HUES64 (cell line): ENCODE measurements at regions not wholly inside any gene's neighbourhood (a gene's known extent, or its start where the extent isn't known, plus 50 kb on each side); places are given as distances from the start of the nearest gene placed in this dataset.

Experiments used
- H3K27ac ChIP-seq: 2 replicates; pipeline ENCODE4 v1.7.0; 2013; ENCODE audit warnings: low read depth, low read length, inconsistent platforms
- H3K27me3 ChIP-seq: 2 replicates; pipeline ENCODE4 v1.6.1; 2013; ENCODE audit warnings: mild to moderate bottlenecking, low read length; ENCODE audit not compliant: insufficient read depth
- H3K36me3 ChIP-seq: 2 replicates; pipeline ENCODE4 v1.6.1; 2013; ENCODE audit warnings: mild to moderate bottlenecking, low read length; ENCODE audit not compliant: insufficient read depth
- H3K4me1 ChIP-seq: 2 replicates; pipeline ENCODE4 v1.6.1; 2013; ENCODE audit warnings: mild to moderate bottlenecking, low read length, moderate library complexity; ENCODE audit not compliant: insufficient read depth
- H3K4me3 ChIP-seq: 2 replicates; pipeline ENCODE4 v1.5.1; 2013; ENCODE audit warnings: mild to moderate bottlenecking, low read length, moderate library complexity
- H3K9ac ChIP-seq: 2 replicates; pipeline ENCODE4 v1.6.1; 2013; ENCODE audit warnings: mild to moderate bottlenecking, low read depth, low read length
- H3K9me3 ChIP-seq: 2 replicates; pipeline ENCODE4 v1.6.1; 2013; ENCODE audit warnings: low read depth, low read length; ENCODE audit not compliant: insufficient read depth
- WGBS: fragments of 150-250, 120-280 bp; methylation state at CpG from one replicate; pipeline ENCODE4 v1.1.7; 2013; ENCODE audit warnings: missing lambda C conversion rate; 5-methylcytosine and 5-hydroxymethylcytosine counted together

- no peaks in the 10 kb centered on the region for H3K27me3 ChIP-seq
- no peak overlapping the region for H3K27ac ChIP-seq
- H3K9me3 ChIP-seq, result no peaks in the 10 kb centered on the region
- 0 out of 2 replicates have a peak, but pooled peaks cover 4% of the 10 kb centered on the region for H3K4me1 ChIP-seq
- WGBS, result 71% methylated on average over 7 of the region's 8 CpGs
- no peak overlapping the region for H3K4me3 ChIP-seq
- no peaks in the 10 kb centered on the region for H3K36me3 ChIP-seq
- H3K9ac ChIP-seq, result no peak overlapping the region
Observed at GRCh38 chr9:7394002-7394774, 405.4 kb downstream of the DMAC1 start.

DNA sequence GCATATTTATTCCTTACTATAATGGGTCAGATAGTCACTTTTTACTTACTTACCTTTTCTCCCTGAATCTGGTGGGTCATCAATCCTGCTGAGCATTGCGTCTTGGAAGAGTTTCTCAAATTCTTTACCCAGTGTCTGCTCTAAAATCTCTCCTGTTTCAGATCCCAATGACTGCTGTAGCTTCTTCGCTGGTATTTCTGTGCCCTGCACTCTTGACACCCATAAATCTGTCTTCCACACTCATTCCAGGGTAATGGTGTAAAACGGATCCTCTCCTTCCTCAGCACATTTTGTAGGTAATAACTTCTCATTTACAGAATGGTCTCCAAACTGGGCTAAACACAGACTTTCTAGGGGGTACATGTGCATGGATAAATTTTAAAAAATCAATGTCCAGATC is 407.4 kb downstream of the DMAC1 start:
- 84% methylated on average over 3 of the region's 3 CpGs for WGBS
- Histone ChIP-seq H3K27me3 (no peaks in the 10 kb centered on the region), H3K27ac (no peak overlapping the region), H3K9ac (no peak overlapping the region), H3K4me3 (no peak overlapping the region), H3K9me3 (no peaks in the 10 kb centered on the region), H3K4me1 (no peaks in the 10 kb centered on the region), H3K36me3 (no peaks in the 10 kb centered on the region)

GRCh38 chr9:7388755-7389154 is 410.8 kb downstream of the DMAC1 start:
- 100% methylated on average over 1 of the region's 1 CpG for WGBS
- Histone ChIP-seq H3K9ac (no peak overlapping the region), H3K36me3 (no peaks in the 10 kb centered on the region), H3K9me3 (no peaks in the 10 kb centered on the region), H3K27me3 (no peaks in the 10 kb centered on the region), H3K4me1 (no peaks in the 10 kb centered on the region), H3K4me3 (no peak overlapping the region), H3K27ac (no peak overlapping the region)

DNA sequence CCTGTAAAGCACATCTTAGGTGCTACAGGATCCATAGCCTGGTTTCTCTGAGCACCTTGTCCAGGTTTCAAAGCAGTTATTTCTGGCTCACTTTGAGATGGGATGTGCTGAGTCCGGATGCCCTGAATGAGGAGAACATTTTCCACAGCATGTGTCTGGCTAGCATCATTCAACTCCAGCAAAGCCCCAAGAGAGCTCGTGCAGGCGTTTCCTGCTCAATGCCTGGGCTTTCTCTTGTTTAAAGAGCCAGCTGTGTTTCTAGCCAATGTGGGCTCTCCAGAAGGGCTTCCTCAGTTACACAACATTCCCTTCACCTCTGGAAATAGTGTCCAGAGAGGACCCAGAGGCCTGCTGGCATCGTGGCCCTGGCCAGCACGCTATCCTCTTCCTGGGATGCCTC is 411.7 kb downstream of the DMAC1 start:
- H3K9me3 ChIP-seq, result no peaks in the 10 kb centered on the region
- H3K4me3 ChIP-seq, result no peak overlapping the region
- H3K9ac ChIP-seq, result no peak overlapping the region
- H3K27me3 ChIP-seq, result no peaks in the 10 kb centered on the region
- H3K36me3 ChIP-seq, result no peaks in the 10 kb centered on the region
- WGBS, result 92% methylated on average over 5 of the region's 5 CpGs
- H3K27ac ChIP-seq, result no peak overlapping the region
- no peaks in the 10 kb centered on the region for H3K4me1 ChIP-seq

DNA sequence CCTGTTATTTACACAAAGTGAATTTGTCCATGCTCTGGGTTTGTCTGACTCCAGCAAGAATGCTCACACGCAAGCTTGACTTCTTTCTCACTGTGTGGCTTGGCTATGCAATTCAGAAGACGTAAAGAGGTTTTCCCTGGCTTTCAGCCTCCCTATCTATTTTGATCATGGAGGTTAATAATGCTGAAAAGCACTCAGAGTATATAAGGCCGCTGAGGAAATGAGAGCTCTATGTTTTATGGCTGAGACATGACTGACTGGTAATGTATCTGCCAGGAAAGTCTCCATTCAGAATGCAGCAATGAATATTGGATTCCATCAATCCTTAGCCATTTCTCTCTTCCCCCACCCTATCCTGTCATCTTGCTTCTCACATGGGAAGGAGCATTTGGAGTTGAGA is 417.3 kb downstream of the DMAC1 start:
- Histone ChIP-seq H3K9ac (no peak overlapping the region), H3K36me3 (no peaks in the 10 kb centered on the region), H3K4me1 (no peaks in the 10 kb centered on the region), H3K27me3 (no peaks in the 10 kb centered on the region), H3K9me3 (no peaks in the 10 kb centered on the region), H3K27ac (no peak overlapping the region), H3K4me3 (no peak overlapping the region)
- 87% methylated on average over 3 of the region's 3 CpGs for WGBS

DNA sequence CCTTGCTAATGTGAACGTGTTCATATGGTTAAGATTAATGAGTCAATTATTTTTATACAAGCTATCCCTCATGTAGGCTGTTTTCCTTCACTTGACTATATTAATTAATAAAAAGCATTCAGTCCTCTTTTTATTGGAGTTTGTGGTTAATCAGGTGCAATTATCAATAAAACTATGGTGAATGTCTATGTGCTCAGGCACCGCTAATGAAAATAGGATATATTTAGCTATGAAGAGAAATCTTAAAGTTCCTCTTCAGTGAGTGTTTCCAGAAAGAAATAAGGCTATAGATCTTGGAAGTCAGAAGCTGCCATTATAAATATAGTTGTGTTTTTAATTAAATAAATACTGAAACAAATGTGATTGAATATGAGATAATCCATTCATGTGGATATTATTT is 422.1 kb downstream of the DMAC1 start:
- no peaks in the 10 kb centered on the region for H3K27me3 ChIP-seq
- no peaks in the 10 kb centered on the region for H3K4me1 ChIP-seq
- no peaks in the 10 kb centered on the region for H3K9me3 ChIP-seq
- H3K4me3 ChIP-seq, result no peak overlapping the region
- H3K36me3 ChIP-seq, result no peaks in the 10 kb centered on the region
- no peak overlapping the region for H3K27ac ChIP-seq
- WGBS, result 97% methylated on average over 1 of the region's 2 CpGs
- H3K9ac ChIP-seq, result no peak overlapping the region

GRCh38 chr9:7376833-7377232 is 422.7 kb downstream of the DMAC1 start:
- no peaks in the 10 kb centered on the region for H3K4me1 ChIP-seq
- H3K36me3 ChIP-seq, result no peaks in the 10 kb centered on the region
- WGBS, result 94% methylated on average over 5 of the region's 5 CpGs
- H3K9ac ChIP-seq, result no peak overlapping the region
- no peak overlapping the region for H3K27ac ChIP-seq
- no peak overlapping the region for H3K4me3 ChIP-seq
- H3K9me3 ChIP-seq, result no peaks in the 10 kb centered on the region
- H3K27me3 ChIP-seq, result no peaks in the 10 kb centered on the region

DNA sequence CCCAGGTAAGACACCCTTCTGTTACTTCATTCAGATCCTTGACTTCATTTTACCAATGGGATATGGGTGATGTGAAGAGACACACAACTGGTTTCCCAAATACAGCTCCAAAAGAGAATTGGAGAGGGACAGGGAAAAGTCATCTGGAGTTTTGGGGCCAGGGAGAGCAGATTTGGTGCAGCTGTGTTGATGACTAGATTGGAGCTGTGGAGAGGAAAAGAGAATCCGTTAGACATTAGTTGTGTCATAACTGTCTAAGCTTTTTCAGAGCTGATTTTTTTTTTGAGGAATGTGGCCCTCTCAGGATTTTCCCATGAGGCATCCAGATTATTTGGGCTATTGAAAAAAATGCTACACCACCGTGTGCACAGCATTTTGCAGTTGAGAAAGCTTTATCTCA is 423.4 kb downstream of the DMAC1 start:
- WGBS, result 100% methylated on average over 1 of the region's 2 CpGs
- H3K27me3 ChIP-seq, result no peaks in the 10 kb centered on the region

DNA sequence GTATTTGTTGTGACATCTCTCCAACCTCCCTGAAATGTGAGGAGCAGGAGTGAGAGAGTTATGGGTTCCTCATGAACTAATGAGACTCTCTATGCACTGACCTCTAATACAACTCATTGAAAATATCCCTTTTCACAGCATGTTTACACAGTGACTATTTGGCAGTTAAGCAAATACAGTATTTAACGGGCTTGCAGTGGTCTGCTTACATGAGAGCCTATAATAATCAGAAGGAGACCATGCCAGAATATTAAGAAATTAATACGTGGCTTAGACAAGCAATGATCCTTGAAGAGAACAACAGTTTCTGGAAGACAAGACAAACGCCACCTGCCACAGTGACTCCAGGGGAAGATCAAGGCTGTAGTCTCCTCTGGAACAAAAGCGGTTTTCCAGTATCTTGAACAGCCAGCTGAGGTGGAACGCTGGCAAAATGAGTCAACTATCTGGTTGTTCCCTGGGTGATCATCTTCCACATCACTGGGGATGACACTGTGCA is 424.5 kb downstream of the DMAC1 start:
- no peak overlapping the region for H3K27ac ChIP-seq
- no peak overlapping the region for H3K9ac ChIP-seq
- no peaks in the 10 kb centered on the region for H3K9me3 ChIP-seq
- H3K36me3 ChIP-seq, result no peaks in the 10 kb centered on the region
- H3K27me3 ChIP-seq, result no peaks in the 10 kb centered on the region
- H3K4me1 ChIP-seq, result no peaks in the 10 kb centered on the region
- 93% methylated on average over 5 of the region's 5 CpGs for WGBS
- H3K4me3 ChIP-seq, result no peak overlapping the region

More for the DNA sequence above, 423.4 kb downstream of the DMAC1 start:
- Histone ChIP-seq H3K27ac (no peak overlapping the region), H3K4me3 (no peak overlapping the region), H3K9me3 (no peaks in the 10 kb centered on the region), H3K36me3 (no peaks in the 10 kb centered on the region), H3K4me1 (no peaks in the 10 kb centered on the region), H3K9ac (no peak overlapping the region)

- no peaks in the 10 kb centered on the region for H3K27me3 ChIP-seq
- no peaks in the 10 kb centered on the region for H3K9me3 ChIP-seq
- H3K4me3 ChIP-seq, result no peak overlapping the region
- no peaks in the 10 kb centered on the region for H3K4me1 ChIP-seq
- no peak overlapping the region for H3K27ac ChIP-seq
- no peak overlapping the region for H3K9ac ChIP-seq
- 96% methylated on average over 3 of the region's 3 CpGs for WGBS
- no peaks in the 10 kb centered on the region for H3K36me3 ChIP-seq
Observed at GRCh38 chr9:7370988-7371387, 428.6 kb downstream of the DMAC1 start.

- no peaks in the 10 kb centered on the region for H3K36me3 ChIP-seq
- H3K9ac ChIP-seq, result no peak overlapping the region
- H3K27me3 ChIP-seq, result no peaks in the 10 kb centered on the region
- WGBS, result 89% methylated on average over 2 of the region's 2 CpGs
- H3K9me3 ChIP-seq, result no peaks in the 10 kb centered on the region
- H3K4me3 ChIP-seq, result no peak overlapping the region
- H3K27ac ChIP-seq, result no peak overlapping the region
- H3K4me1 ChIP-seq, result no peaks in the 10 kb centered on the region
Observed at GRCh38 chr9:7370381-7370780, 429.2 kb downstream of the DMAC1 start.
